HG03066 (cell line): ENCODE measurements at regions not wholly inside any gene's neighbourhood (a gene's known extent, or its start where the extent isn't known, plus 50 kb on each side); places are given as distances from the start of the nearest gene placed in this dataset.

Source experiments
- ATAC-seq: cut with Tn5 transposase; IDR thresholded peaks from one replicate; pipeline ENCODE4 v1.9.1; 2021; ENCODE audit warnings: low read depth; ENCODE audit not compliant: unreplicated experiment

DNA sequence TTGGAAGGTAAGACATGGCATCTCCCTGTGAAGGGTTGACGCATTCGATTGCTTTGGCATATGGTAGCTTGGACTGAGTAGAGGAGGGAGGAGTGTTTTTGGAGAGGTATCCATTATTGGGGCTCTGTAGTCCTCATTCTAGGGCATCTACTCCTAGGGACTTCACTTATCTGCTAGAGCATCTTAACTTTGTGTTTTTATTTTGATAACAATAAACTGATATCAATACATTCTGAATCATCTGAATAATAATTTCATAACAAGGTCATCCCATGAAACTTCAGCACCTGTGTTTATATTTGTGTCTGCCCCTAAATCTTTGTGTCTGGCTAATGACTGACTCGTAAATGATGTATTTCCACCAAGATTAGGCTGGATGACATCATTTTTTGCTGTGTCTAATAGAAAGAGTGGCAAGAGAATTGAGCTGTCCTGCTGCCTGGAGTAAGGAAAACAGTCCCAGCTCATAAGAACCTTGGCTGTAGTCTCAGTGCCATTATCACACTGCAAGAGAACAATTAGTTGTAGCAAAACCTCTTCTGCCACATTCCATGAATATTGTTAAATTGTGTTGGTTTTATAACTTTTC is 288.5 kb downstream of the PRL start:
- ATAC-seq = no peak

DNA sequence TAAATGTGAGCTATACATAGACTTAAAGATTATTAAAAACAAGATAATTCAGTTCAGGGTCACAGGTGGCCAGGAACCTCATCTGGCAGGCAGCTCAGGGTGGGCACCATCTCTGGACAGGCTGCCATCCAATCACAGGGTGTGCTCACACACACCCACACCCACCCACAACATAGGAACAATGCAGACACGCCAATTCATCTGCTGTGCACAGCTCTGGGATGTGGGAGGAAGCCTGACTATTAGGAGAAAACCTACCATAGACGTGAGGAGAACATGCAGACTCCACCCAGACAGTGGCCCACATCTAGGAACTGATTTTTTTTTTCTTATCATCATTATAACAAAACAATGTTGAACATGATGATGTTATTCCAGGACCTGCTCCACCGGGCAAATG is 286.7 kb downstream of the PRL start:
- no peak for ATAC-seq

- no peak for ATAC-seq
These were observed 281.6 kb downstream of the PRL start for GRCh38 chr6:22015216-22015615.

DNA sequence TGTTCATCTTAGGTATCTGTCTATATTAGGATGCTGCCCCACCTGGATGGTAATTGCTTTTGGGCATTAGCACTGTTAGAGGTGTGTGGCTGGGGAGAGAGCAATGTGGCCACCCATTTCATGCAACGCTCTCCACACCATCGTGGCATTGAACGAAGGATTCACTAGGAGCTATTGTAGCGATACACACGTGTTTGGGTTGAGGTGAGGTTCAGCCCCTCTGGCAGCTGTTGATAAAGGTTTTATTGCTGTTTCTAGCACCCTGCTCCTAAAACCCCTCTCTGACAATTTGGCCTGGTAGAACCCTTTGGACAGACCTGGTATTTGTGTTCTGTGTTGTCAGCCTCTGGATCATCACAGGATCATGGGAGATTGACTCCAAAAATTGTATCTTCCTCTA is 280.9 kb downstream of the PRL start:
- ATAC-seq = no peak

DNA sequence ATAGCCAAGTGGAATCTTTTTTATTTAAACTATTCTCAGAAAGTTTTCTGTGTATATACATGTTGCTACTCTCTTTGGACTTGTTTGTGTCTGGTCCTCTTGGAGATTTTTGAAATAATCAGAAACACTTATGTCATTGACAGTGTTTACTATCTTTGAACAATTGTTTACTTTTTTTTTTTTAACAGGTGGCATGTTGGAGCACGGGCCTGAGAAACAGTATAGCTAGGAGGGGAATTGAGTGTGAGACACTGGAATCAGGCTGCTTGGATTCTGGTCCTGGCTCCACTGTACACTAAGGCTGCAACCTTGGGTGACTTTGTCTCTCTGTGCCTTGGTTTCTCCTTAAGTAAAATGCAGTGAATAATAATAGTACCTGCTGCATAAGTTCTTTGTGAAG is 279.6 kb downstream of the PRL start:
- ATAC-seq = no peak

DNA sequence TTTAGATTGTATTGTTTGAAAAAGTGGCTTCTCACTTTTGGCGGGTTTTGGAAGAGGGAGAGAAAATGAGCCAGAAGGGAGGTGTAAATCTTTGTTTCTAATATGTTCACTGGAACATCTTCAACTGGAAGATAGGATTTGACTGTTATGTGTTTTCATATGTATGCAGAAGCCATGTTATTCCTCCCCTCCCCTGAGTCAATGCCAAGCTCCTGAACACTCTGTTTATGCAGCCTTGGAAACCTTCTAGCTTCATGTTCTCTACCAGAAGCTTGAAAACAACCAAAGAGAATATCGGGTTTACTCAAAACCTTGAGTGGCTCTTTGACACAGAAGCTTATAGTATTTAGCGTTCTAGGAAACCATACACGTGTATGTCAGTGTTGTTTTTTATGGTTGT is 279.1 kb downstream of the PRL start:
- no peak for ATAC-seq

- no peak for ATAC-seq
These were observed 277.0 kb downstream of the PRL start for GRCh38 chr6:22019857-22020256.

GRCh38 chr6:22020299-22021003 is 276.4 kb downstream of the PRL start:
- no peak for ATAC-seq

- no peak for ATAC-seq
These were observed 274.9 kb downstream of the PRL start for GRCh38 chr6:22021966-22022365.

DNA sequence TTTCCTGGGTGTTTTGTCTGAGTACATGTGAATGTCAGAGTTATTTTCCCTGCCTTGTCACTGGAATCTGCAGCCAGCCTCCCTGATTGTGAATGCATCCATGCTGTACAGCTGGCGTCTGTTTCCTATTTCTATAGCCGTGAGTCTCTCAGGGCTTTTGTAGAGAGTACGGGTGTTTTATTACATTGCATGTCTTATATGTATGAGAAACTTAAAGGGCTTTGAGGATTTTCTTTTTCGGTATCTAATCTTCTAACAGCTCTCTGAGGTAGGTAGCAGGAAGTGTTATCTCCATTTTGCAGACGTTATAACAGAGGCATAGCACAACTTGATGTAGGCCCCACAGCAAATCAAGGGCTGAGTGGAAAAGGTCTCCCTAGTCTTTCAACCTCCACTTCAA is 272.9 kb downstream of the PRL start:
- no peak for ATAC-seq

DNA sequence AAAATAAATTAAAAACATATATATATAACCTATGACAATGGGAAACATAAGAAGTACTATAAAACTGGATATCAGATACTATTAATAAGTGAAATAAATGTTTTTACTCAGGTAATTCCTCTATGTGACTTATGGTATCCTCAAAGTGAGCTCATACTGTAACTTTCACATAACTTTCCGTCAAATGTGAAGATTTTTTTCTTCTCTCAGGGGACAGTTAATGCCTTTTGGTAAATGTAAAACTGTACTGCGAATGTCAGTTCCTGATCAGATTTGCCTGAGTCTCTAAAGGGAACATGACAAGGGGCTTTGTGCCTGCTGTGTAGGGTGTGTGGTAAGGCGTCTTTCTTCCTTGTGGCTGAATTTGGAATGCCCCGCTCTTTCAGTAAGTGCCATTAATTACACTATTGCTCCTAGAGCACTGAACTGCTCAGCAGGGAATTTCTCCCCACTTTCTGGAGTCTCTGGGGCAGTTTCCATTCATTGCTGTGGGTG is 271.8 kb downstream of the PRL start:
- ATAC-seq = peak; percentile 30

DNA sequence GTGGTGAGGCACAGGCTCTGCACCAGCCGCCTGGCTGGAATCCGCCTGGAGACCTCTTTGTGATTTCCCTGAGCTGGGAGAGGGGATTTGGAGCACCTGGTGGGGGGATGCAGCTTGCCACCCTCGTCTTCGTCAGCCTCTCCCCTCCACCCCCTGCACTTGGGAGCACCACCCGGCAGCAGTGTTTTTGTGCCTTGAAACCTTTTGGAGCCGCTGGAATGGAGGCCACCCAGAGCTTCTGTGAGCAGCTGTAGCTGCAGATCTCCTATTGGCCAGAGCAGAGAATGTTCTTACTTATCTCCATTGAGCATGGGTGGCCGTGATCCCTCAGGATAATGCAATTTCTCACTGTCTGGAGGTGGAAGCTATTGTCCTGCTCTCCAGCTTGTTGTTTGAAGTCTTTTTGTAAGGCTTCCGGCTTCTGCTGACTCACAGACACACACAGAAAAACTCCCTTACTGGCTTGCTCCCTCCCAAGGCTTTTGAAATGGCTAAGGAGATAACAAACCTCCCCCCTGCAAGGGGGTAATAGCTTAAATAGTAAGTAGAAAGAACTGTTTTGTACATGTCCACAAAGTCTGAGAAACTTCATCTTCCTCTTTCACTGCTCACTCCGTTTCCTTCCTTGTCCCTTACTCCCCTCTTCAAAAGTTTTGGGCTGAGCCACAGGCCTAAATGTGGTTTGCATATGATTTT is 271.2 kb downstream of the PRL start:
- ATAC-seq = peak; percentile 54

DNA sequence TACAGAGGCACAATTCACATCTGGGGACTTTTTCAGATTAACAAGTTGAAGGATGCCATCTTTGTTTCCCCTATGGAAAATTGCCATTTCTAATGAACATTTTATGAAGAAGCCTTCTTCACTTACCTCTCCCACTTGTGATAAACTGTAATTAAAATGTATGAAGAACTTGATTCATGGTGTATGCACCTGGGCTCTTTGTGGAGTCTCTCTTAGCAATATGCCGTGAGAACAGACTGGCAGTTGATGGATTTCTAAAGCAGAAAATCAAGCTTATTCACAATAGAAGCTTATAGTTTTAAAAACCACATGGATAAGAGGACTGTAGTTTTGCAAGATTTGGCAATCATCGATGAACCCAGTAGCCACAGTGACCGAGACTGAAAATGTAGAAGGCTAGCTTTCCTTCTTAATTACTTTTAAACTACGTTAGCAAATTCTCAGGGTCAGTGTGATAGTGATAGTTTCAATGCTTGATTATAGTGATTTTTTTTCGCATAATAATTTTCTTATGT is 270.6 kb downstream of the PRL start:
- peak; percentile 2 for ATAC-seq

DNA sequence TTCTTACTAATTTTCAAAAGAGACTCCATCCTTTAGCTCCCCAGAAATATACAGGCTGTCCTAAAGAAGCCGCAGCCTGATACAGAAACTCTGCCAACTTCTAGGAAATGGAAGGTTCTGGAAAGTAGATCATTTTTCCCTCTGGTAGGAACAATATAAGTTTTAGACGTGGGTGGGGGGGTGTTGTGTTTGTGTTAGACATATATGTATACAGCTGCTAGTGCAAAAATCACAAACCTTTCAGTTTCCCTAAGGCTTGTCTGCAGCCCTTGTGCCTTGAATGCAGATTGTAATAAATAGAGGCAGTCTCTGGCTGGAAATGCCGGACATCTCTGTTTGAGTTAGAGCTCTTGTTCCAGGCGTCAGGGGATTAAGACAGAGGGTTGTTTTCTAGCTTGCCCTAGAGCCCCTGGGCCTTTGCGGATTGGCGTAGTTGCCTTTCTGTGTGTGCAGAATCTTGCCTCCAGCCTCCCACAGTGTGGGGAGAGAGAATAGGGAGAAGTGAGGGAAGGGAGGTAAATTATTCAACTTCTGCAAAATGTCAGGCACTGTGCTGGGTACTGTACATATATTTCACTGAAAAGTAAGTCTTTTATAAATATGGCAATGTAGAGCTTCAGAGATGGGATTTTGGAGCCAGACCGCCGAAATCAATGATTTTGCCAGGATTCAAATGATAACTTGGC is 269.7 kb downstream of the PRL start:
- no peak for ATAC-seq

DNA sequence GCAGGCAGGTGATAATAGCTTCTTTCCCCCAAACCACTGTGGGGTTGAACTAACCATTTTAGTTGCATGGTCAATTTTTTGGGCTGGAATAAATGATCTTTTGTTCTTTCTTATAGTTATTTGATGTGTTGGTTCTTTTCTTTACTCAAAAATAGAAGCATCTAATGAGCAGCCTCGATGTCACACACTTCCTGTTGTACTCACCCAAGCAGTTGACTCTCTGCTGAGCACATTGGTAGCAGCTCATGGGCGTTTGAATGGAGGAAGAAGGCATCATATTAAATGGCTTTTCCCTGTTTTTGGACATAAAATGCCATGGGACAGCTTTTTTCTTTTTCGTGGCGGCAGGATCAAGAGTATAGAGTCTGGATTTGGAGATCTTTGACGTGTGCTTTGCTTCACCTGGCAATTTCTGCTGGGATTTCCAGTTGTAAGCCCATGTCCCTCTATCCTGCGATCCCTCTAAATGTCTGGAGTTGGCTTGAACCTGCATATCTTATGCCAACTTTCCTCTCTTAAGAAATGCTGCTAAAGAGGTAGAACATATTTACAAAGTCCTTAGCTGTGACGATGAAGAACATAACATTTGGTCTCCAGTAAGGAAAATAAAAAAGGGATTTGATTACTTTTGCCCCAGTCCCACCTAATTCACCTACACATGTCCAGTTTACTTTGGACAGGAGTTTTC is 268.3 kb downstream of the PRL start:
- ATAC-seq = peak; percentile 23

- no peak for ATAC-seq
These were observed 267.7 kb downstream of the PRL start for GRCh38 chr6:22029171-22029570.

- no peak for ATAC-seq
These were observed 265.9 kb downstream of the PRL start for GRCh38 chr6:22030730-22031619.

- no peak for ATAC-seq
These were observed 261.1 kb downstream of the PRL start for GRCh38 chr6:22035690-22036089.

DNA sequence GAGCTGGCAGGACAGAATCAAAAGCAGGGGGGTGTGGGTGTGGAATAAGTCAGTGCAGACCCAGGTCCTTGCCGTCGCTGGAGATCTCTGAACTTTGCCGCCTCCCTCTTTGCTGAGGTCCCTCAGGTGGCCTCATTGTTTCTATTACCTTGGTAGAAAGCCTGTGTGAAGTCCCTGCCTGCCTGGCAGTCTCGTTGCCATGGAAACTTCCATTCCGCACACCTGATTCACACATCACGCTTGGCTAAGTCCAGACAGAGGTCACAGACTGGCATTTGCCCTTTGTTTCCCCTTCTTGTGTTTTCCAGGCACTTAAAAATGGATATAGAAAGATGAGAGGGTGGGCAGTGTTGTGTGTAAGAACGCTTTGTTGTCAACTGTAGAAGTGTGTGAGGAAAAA is 260.6 kb downstream of the PRL start:
- peak; percentile 76 for ATAC-seq
